Fibroblast of skin of left quadriceps (primary cell): ENCODE measurements at regions not wholly inside any gene's neighbourhood (a gene's known extent, or its start where the extent isn't known, plus 50 kb on each side); places are given as distances from the start of the nearest gene placed in this dataset.

Source experiments
- DNase-seq, 2 experiments: peaks; one replicate each; pipeline ENCODE4 v3.0.0-alpha.2; 2013; ENCODE audit warnings: low read depth in 2 of 2

- peak; percentile 8 to 9 for DNase-seq
Measured at GRCh38 chr1:170864238-170864637, 71.1 kb upstream of the MROH9 start.

- no peak for DNase-seq
Measured at GRCh38 chr1:170864876-170865538, 70.3 kb upstream of the MROH9 start.

- no peak for DNase-seq
Measured at GRCh38 chr1:170866646-170867045, 68.7 kb upstream of the MROH9 start.

GRCh38 chr1:170871868-170872267 lies 63.5 kb upstream of the MROH9 start:
- DNase-seq = no peak

- no peak for DNase-seq
Measured at GRCh38 chr1:170872663-170873062, 62.7 kb upstream of the MROH9 start.

GRCh38 chr1:170874671-170875070 lies 60.7 kb upstream of the MROH9 start:
- DNase-seq = no peak

GRCh38 chr1:170881268-170882265 lies 53.8 kb upstream of the MROH9 start:
- peak in 1 of 2 experiments; percentile 20 for DNase-seq
